Endothelial cell (in vitro differentiated cells): ENCODE measurements at regions not wholly inside any gene's neighbourhood (a gene's known extent, or its start where the extent isn't known, plus 50 kb on each side); places are given as distances from the start of the nearest gene placed in this dataset.

Experiments used
- DNase-seq: peaks from one replicate; pipeline ENCODE4 v3.0.0; 2021; ENCODE audit warnings: low spot score
- H3K27ac Mint-ChIP-seq: one replicate; pipeline ENCODE4 v1.8.0; 2021; ENCODE audit warnings: mixed read lengths, inconsistent platforms; ENCODE audit not compliant: unreplicated experiment
- H3K27me3 Mint-ChIP-seq: one replicate; pipeline ENCODE4 v1.8.0; 2021; ENCODE audit warnings: mild to moderate bottlenecking, moderate library complexity, mixed read lengths, inconsistent platforms; ENCODE audit not compliant: unreplicated experiment
- H3K36me3 Mint-ChIP-seq: one replicate; pipeline ENCODE4 v1.8.0; 2021; ENCODE audit warnings: mild to moderate bottlenecking, low read depth, mixed read lengths, inconsistent platforms; ENCODE audit not compliant: unreplicated experiment
- H3K4me1 Mint-ChIP-seq: one replicate; pipeline ENCODE4 v1.8.0; 2021; ENCODE audit warnings: mild to moderate bottlenecking, mixed read lengths, inconsistent platforms; ENCODE audit not compliant: unreplicated experiment
- H3K4me3 Mint-ChIP-seq: one replicate; pipeline ENCODE4 v1.8.0; 2021; ENCODE audit warnings: mild to moderate bottlenecking, mixed read lengths, inconsistent platforms; ENCODE audit not compliant: unreplicated experiment
- H3K9me3 Mint-ChIP-seq: one replicate; pipeline ENCODE4 v1.8.0; 2021; ENCODE audit warnings: mixed read lengths, inconsistent platforms; ENCODE audit not compliant: unreplicated experiment
- TF ChIP-seq, protein P1 (sequence below): fragments of 200-600 bp; sonication (generic); IDR thresholded peaks from one replicate; pipeline ENCODE4 v1.5.0; 2021; ENCODE audit warnings: antibody characterized with exemption; ENCODE audit not compliant: unreplicated experiment

DNA sequence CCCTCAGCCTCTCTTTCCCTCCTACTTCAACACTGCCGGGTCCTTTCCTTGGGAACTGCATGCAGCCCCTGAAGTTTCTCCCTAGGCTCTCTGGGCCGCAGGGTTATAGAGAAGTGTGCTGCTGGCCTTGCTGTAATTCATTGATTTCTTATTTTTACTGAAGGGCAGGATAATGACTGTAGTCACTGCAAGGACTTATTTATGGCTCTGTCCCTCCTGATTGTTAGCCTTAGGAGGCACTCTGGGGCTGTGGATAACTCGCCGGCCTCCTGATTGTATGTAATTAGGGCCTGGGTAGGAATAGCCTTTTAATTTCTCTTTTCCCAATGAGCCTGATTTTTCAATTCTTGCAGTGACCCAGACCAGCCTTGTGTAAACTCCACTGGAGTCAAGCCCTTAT, 138.3 kb upstream of the CDH13 start:
- H3K27ac Mint-ChIP-seq, result no peak overlapping the region
- H3K9me3 Mint-ChIP-seq, result no peaks in the 10 kb centered on the region
- H3K27me3 Mint-ChIP-seq, result peaks cover 3% of the 10 kb centered on the region
- TF ChIP-seq, protein P1, sequence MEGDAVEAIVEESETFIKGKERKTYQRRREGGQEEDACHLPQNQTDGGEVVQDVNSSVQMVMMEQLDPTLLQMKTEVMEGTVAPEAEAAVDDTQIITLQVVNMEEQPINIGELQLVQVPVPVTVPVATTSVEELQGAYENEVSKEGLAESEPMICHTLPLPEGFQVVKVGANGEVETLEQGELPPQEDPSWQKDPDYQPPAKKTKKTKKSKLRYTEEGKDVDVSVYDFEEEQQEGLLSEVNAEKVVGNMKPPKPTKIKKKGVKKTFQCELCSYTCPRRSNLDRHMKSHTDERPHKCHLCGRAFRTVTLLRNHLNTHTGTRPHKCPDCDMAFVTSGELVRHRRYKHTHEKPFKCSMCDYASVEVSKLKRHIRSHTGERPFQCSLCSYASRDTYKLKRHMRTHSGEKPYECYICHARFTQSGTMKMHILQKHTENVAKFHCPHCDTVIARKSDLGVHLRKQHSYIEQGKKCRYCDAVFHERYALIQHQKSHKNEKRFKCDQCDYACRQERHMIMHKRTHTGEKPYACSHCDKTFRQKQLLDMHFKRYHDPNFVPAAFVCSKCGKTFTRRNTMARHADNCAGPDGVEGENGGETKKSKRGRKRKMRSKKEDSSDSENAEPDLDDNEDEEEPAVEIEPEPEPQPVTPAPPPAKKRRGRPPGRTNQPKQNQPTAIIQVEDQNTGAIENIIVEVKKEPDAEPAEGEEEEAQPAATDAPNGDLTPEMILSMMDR, result no peak
- no peaks in the 10 kb centered on the region for H3K36me3 Mint-ChIP-seq
- H3K4me1 Mint-ChIP-seq, result peaks cover 10% of the 10 kb centered on the region
- H3K4me3 Mint-ChIP-seq, result no peak overlapping the region
- DNase-seq, result no peak

DNA sequence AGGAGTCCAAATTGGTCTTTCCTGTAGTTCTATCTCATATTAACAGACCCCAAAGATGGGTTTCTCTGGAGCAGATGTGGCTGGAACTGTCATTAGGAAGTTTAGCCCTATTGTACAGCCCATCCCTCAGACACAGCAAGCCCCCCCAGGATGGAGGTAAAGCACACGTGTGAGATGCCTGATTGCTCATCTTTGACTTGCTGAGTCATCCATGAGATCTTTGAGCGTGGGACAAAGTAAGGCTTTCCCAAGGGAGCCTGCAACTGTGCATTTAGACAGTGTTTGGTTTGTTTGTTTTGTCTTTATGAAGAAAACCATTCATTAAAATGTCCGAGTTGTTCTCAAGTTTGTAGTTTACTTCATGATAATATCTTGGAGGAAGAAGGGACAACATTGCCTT, 145.3 kb upstream of the CDH13 start:
- TF ChIP-seq, protein P1, result no peak
- Mint-ChIP-seq H3K4me3 (no peak overlapping the region), H3K36me3 (no peaks in the 10 kb centered on the region), H3K4me1 (peaks cover 8% of the 10 kb centered on the region), H3K27ac (no peak overlapping the region), H3K9me3 (no peaks in the 10 kb centered on the region), H3K27me3 (no peaks in the 10 kb centered on the region)
- DNase-seq, result no peak

DNA sequence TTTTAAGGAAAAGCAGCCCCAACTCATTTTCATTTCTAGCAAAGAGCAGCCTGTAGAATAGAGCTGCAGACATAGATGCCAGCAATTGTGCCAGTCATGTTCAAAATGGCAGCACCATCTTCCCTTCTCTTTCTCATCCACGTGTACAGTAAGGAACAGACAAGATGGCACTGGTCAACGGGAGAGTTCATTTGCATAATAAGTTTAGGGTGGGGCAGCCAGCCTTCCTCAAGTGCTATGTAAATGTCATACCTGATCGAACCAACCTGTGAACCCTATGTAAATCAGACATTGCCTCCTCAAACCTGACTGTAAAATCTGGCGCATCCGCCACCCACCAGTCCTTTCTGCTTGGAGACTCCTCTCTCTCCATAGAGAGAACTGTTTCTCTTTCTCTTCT, 150.0 kb upstream of the CDH13 start:
- no peaks in the 10 kb centered on the region for H3K4me1 Mint-ChIP-seq
- peaks cover 6% of the 10 kb centered on the region for H3K9me3 Mint-ChIP-seq
- no peak for DNase-seq
- H3K4me3 Mint-ChIP-seq, result no peak overlapping the region
- H3K36me3 Mint-ChIP-seq, result no peaks in the 10 kb centered on the region
- H3K27ac Mint-ChIP-seq, result no peak overlapping the region
- H3K27me3 Mint-ChIP-seq, result peaks cover under 1% of the 10 kb centered on the region
- TF ChIP-seq, protein P1, result no peak

DNA sequence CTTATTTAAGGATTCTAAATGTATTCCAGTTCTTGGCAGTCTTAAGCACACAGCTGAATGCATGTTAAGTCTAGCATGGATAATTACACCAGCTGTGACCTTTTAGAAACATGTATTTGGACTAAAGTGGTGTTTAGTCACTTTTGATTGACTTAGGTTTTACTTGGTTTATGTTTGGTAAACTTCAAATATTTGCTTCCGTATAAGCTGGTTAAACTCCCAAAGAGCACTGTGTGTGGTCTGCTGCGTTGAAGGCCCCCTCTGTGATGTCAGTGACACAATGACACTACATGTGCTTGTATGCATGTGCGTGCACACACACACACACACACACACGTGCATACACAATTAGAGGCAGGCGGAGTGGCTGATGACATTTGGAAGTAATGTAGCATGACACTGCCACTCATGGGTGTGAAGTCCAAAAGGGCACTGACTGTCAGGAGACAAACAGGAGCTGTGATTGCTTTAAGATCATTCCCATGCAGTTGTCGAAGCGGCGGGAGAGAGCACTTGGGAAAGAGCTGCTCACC, 156.1 kb upstream of the CDH13 start:
- Mint-ChIP-seq H3K27me3 (peaks cover 1% of the 10 kb centered on the region), H3K27ac (no peak overlapping the region), H3K4me1 (no peaks in the 10 kb centered on the region), H3K4me3 (no peak overlapping the region), H3K9me3 (peaks cover 6% of the 10 kb centered on the region), H3K36me3 (no peaks in the 10 kb centered on the region)
- DNase-seq, result no peak
- TF ChIP-seq, protein P1, result no peak

DNA sequence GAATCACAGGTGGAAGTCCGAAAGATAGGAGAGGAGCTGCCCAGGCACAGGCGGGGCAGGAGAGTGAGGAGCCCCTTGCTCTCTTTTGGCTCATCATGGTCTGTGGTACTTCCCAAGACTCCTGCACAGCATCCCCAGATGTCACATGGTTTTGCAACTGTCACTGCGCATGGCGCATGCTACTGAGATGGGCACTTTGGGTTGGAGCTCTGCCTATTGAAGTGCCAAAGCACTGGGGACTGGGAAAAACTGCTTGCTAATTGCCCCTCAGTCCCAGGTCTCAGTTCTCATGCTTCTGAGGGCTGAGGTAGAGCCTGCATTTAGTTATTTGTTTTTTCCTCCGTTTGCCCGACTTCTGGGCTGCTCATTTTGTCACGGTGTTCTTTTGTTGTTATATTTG, 156.8 kb upstream of the CDH13 start:
- TF ChIP-seq, protein P1, result no peak
- Mint-ChIP-seq H3K4me1 (no peaks in the 10 kb centered on the region), H3K27me3 (peaks cover 1% of the 10 kb centered on the region), H3K27ac (no peak overlapping the region), H3K36me3 (no peaks in the 10 kb centered on the region), H3K9me3 (peaks cover 6% of the 10 kb centered on the region), H3K4me3 (no peak overlapping the region)
- DNase-seq, result no peak
